ENCODE measurements at regions not wholly inside any gene's neighbourhood (a gene's known extent, or its start where the extent isn't known, plus 50 kb on each side); places are given as distances from the start of the nearest gene placed in this dataset.

GRCh38 chr1:187053876-187054275 lies 225.1 kb downstream of the PLA2G4A start:
- H3K36me3 ChIP-seq (ENCODE audit: control insufficient read depth in 4 of 4, insufficient read depth in 3 of 4, low read depth in 1 of 4, low read length in 3 of 4) = no peaks in the 10 kb centered on the region
- 48% methylated on average over 4 of the region's 4 CpGs for WGBS
- no peaks in the 10 kb centered on the region for H3K9me3 ChIP-seq (ENCODE audit: control insufficient read depth in 4 of 4, low read length in 3 of 4)
- no peak overlapping the region for H3K9ac ChIP-seq (ENCODE audit: low read depth in 1 of 2, low read length in 2 of 2)
- TF ChIP-seq GABPA (IDR thresholded peaks at IDR 0.05 in 1 of 2, conservative IDR thresholded peaks at IDR 0.05 in 1 of 2) (no peak), NR2F2 (IDR thresholded peaks at IDR 0.05) (no peak), JUND (IDR thresholded peaks at IDR 0.05) (no peak), REST (IDR thresholded peaks at IDR 0.05) (no peak), FOXA2 (IDR thresholded peaks at IDR 0.05) (no peak), SP1 (IDR thresholded peaks at IDR 0.05) (no peak), CTCF (IDR thresholded peaks at IDR 0.05; ENCODE audit: low read depth, low read length, missing input control) (no peak), MAX (IDR thresholded peaks at IDR 0.05) (no peak), EGR1 (IDR thresholded peaks at IDR 0.05; ENCODE audit: low read depth in 2 of 2) (no peak), YY1 (IDR thresholded peaks at IDR 0.05) (no peak), RAD21 (IDR thresholded peaks at IDR 0.05) (no peak), TAF1 (conservative IDR thresholded peaks at IDR 0.05) (no peak), ZBTB33 (IDR thresholded peaks at IDR 0.05) (no peak), HNF4A (conservative IDR thresholded peaks at IDR 0.05) (no peak), ATF3 (IDR thresholded peaks at IDR 0.05) (no peak), FOXA1 (IDR thresholded peaks at IDR 0.05) (no peak), RXRA (IDR thresholded peaks at IDR 0.05) (no peak), HNF4G (IDR thresholded peaks at IDR 0.05) (no peak)
- no peak overlapping the region for H3K27ac ChIP-seq (ENCODE audit: low read depth in 1 of 2, low read length in 2 of 2)
- no peak overlapping the region for H3K4me3 ChIP-seq (ENCODE audit: low read depth in 1 of 3, low read length in 3 of 3)
- DNase-seq (ENCODE audit: low spot score) = no peak
- H3K4me1 ChIP-seq (ENCODE audit: control insufficient read depth in 4 of 4, insufficient read depth in 4 of 4, low read length in 3 of 4) = no peaks in the 10 kb centered on the region
- H3K27me3 ChIP-seq (ENCODE audit: control insufficient read depth in 4 of 4, insufficient read depth in 4 of 4, low read length in 3 of 4) = no peaks in the 10 kb centered on the region

Data from liver (tissue), 8 donors.